GM18505 (cell line): ENCODE measurements at regions not wholly inside any gene's neighbourhood (a gene's known extent, or its start where the extent isn't known, plus 50 kb on each side); places are given as distances from the start of the nearest gene placed in this dataset.

Experiments
- ATAC-seq: cut with Tn5 transposase; IDR thresholded peaks from one replicate; pipeline ENCODE4 v1.9.1; 2021; ENCODE audit not compliant: unreplicated experiment
- POLR2A ChIP-seq: IDR thresholded peaks from 4 replicates; pipeline ENCODE4 v1.6.1; 2011; ENCODE audit warnings: borderline replicate concordance; ENCODE audit not compliant: insufficient read depth, insufficient read length; ENCODE audit errors: extremely low read depth

DNA sequence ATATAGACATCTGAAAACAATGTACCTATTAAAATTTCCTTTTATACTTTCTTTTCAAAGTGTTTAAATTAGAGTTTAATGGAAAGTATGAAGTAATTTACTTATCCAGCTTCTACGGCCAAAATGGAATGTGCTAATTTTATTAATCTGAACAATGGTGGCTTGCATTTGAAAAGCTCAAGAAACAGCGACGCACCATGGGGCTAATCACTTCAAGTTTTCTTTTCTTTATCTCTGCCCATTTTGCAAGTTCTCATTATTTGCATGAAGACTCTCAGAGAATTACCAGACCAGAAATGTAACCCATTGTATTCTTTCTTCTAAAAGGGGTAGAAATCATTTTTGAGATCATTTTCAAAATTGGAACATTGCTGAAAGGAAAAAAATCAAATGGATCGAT is 204.0 kb upstream of the STARD13 start:
- no peak for ATAC-seq
- TF ChIP-seq POLR2A: no peak

DNA sequence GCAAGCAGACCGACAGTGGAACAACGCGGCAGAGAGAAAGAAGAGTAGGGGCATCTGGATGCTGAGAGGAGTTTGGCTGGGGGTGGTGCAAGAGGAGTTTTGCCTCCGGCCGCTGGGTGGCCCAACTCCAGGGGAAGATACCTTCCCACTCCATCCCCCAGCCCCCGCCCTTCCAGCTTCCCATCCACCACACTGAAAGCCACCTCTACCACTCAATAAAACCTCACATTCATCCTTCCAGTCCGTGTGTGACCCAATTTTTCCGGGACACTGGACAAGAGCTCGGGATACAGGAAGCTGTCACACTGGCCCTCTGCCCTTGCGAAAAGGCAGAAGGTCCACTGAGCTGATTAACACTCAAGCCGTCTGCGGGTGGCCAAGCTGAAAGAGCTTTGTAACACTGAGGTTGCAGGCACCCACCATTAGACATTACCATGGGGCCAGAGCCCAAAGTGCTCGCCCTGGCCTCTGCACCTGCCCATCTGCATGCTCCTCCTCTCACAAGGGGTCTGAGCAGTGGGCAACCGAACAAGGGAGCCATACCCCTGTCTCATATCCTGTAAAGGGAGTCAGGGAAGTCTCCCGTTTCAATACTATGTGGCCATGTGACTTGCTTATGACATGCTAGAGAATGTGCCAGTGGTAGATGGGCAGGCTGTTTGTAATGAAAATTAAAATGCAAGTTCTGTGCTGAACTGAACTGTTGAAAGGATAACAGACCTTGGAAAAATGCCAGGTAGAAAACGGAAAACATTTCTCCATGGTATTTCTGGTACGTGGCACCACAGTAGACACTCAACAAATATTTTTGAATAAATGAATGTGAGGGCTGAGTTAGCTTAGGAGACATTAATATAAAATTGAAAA is 205.1 kb upstream of the STARD13 start:
- no peak for ATAC-seq
- TF ChIP-seq POLR2A: no peak

DNA sequence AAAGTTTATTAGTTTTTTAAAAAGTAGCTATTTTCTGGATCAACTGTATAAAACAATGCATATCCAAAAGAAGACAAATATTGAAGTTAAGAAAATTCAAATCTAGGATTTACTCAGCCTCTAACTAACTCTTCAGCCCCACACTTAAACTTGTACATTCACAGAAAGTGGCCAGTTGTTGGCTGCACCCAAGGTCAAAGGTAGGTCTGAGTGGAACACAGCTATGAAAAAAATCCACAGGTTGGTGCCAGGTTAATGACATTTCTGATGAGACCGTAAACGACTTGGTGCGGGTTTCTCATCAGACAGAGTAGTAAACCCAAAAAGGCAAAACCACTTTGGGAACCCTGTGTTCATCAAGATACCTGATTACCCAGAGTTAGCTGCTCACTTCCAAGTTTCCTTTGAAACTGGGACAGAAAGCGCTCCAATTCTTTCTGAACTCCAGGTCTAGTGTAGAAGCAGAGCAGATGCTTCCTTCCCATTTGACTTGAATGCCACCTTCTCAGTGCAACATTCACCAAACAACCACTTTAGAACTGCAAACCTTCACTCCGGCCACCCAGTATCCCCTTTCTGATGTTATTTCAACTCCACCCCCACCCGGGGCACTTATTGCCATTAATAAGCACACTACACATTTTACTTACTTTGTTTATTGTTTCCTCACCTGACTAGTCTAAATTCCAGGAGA is 208.3 kb upstream of the STARD13 start:
- no peak for TF ChIP-seq POLR2A
- ATAC-seq: no peak

DNA sequence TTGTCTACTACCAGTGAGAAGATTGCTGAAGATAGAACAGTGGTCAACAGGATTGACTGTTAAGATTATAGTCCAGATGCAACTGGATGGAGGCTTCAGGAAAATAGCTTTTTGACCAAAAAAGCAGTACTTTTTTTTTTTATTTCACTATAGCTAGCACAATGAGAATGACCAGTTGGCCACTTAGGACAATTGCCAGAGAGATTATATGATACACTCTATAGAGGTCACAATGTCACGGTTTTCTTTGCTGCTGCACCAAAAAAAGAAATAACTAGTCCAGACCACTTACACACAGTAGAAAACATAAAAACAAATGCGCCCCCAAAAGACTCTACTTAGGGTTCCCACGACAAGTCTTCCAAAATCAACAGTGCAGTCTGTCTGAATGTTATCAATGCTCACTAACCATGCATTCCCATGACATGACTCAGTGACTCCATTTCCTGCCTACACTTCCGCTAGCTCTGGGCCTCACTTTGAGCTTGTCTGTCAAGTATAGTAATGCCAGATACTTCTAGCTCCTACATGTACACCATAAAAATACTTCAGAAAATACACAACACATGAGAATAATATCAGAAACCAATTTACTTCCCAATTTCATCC is 209.1 kb upstream of the STARD13 start:
- no peak for ATAC-seq
- TF ChIP-seq POLR2A: no peak

DNA sequence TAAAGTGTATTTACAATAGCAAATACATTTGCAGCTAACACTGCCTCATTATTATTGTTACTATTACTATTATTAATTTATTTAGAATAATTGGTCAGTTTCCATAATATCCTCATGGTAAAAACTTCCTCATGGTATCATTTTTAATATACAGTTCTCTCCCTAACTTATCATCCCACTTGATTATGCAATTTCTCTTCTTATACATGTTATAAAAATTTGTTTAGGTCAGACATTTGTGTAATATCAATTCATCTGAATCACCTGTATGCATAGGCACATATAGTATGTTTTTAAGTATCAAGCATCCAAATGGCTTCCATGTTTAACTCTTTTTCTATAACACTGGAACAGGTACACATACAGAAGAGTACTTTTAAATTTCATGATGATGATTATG is 210.8 kb upstream of the STARD13 start:
- no peak for TF ChIP-seq POLR2A
- no peak for ATAC-seq

DNA sequence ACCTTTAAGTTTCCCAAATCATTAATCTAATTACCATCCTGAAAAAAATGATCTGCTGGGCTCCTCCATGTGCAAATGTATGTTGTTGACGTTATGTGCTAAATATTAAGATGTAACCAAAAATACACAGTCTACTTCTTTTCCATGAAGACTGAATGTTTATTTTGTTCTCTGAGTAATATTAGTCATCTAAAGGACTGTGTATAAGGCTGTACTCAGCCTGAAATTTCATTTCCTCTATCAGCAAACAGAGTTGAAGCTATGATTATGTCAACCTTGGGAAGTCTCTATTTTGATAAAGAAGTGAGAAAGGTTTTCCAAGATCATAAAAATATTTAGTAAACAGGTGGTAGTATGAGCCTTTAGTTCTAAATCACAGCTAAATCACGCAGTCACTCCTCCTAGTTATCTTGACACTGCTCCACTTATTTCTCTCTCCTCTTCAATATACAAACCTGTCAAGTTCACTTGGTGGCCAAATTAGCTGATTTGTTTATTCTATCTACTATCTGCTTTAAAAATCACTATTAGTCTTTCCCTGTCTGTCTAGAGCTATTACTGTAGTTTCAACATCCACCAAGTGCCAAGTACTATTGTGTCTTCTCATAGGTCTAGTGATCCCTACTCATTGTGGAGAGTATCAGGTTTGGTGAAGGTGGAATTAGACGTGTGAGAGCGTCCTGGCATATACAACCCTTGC is 211.7 kb upstream of the STARD13 start:
- ATAC-seq: no peak
- TF ChIP-seq POLR2A: no peak

DNA sequence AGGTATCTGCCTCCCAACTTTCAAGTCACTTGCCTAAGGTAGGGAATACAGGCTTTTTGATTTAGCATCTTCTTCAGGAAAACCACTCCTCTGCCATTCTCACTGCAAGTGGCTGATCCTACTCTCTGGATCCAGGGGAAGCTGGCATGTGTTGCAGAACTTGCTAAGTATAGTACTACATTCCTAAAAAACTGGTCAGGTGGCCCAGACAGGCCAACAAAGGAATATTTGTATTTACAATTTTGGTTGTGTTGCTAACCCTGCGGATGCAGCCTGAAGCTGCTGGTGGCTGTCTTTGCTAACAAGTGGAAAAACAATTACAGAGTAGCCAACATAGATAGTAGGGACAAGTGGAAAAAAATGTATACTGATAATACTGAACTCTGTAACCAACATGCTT is 222.5 kb upstream of the STARD13 start:
- no peak for TF ChIP-seq POLR2A
- no peak for ATAC-seq

DNA sequence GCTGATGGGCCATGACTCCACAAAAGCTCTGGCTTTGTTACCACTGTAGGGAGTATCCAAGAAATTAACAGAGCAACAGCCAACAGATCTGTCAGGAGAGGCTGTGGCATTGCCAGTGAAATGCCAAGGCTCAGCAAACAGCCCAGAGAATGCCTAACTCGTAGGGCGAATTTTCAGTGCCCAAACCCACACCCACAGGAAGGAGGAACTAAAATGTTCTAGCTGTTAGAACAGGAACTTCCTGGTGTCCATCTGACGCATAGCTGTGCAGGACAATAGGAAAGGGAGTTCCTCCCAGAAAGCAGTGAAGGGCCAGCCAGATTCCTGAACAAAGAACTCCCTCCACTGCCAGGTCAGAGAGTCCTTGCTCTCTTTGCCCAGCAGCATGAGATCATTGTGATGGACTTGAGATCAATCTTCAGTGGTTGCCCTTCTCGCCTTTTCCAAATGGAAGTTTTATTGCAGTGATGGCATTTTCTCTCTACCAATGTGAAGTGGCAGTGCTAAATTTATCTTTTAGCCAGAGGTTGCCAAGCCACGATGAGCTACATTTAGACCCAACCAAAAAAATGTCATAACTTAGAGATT is 224.2 kb upstream of the STARD13 start:
- TF ChIP-seq POLR2A: no peak
- ATAC-seq: no peak

DNA sequence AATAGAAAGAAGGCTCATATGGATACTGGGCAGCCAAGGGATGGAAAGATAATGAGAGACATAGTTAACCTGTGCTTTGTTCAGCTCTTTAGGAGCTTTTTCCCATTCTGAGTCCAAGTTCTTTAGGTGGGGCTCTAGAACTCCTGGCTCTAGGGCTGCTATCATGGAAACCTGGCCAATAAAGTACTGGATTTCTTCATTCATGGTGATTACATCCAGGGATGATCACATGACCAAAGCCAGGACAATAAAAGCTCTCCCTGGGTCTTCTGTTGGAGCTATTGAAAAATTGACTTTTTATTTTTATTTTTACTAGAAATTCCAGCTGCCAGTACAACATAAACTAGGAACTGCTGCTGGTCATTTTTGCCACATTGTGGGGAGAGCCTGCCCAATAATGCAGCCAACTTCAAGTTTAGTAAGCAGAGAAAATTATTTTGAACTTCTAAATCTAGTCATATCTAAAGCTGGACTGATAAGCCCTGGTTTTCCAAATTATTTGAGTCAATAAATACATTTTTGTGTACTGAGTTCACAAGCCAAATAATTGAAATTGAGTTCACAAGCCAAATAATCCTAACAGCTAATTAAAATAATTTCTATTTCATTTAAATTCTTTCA is 224.9 kb upstream of the STARD13 start:
- no peak for TF ChIP-seq POLR2A
- ATAC-seq: no peak

DNA sequence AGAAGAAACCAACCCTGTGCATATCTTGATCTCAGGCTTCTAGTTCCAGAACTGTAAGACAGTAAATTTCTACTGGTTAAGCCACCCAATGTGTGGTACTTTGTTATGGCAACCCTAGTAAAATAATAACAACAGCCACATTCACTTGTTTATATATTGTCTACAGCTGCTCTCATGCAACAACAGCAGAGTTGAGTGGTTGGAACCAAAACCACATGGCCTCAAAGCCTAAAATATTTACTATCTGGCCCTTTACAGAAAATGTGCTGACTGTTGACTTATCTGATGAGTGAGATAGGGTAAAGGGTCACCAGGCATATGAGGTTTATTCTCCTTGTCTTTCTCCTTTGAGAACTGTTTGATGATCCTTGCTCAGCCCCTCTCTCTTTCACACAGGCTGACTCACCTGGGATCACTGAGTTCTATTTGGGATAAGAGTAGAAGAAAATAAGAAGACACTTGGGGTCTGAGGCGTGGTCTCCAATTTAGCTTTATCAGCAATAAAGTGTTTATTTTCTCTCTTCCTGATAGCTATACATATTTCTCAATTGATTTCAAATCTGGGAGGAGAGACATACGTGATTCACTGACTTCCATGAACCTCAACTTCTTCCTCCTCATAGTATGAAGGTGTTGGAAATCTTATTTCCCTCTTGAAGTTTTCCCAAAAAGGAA is 227.5 kb upstream of the STARD13 start:
- no peak for TF ChIP-seq POLR2A
- no peak for ATAC-seq

DNA sequence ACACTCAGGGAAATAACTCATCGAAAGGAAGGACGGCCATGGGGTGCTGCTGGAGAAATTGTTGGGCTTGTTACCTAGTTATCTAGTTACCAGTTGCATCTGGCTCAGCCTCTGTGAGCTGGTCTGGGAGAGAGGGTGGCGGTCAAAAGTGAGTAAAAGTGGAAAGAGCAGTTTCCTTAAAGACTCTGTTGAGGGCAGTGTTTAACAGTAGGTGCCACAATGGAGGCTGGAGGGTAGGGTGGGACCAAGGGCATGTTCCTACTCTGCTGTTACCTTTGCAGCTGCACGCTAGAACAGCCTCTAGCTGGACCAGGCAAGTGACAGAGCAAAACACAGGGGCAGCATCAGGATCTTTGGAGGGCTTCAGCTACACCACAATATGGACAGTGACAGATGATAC is 228.8 kb upstream of the STARD13 start:
- no peak for TF ChIP-seq POLR2A
- ATAC-seq: no peak

DNA sequence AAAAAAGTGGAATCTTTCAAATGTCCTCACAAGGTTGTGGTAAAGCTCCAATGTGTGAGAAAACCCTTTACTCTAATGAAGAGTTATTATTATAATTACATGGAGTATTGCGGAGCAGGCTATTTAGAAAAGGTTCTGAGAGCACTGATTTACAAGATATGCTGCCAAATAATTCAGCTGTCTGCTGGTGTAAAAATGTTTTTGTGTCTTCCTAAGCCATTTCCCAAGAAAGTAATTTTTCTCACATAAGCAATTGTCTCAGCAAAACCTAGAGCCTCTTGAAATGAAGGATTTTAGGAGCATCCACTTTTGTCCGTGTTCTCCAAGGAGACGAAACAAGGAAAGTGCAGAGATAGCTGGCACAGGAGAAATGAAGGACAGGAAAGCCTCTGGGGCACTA is 229.6 kb upstream of the STARD13 start:
- no peak for ATAC-seq
- no peak for TF ChIP-seq POLR2A
